ENCODE measurements at regions not wholly inside any gene's neighbourhood (a gene's known extent, or its start where the extent isn't known, plus 50 kb on each side); places are given as distances from the start of the nearest gene placed in this dataset.

DNA sequence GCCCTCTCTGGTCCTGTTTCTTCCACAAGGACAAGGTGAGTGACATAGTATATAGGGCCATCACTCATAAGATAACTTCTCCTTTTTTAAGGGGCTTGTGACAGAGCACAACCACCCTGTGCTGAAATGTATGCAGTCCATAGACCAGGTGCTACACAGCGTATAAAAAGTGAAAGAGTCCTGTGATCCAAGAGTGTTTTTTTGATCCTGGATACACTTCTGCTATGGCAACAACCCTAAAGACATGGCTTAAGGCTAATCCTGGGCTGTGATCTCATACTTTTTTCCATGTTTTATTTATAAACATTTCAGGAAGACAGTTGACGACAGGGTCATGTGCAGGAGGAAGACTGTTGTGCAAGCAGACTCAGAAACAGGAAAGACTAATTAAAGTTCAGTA lies 400.5 kb upstream of the TCF4 start:
- H3K9me3 ChIP-seq = peaks cover 0 to 7% (median 0%) of the 10 kb centered on the region in 4 donors
- TF ChIP-seq POLR2A (IDR thresholded peaks at IDR 0.05; ENCODE audit: low read depth) = no peak
- TF ChIP-seq POLR2AphosphoS5 (IDR thresholded peaks at IDR 0.05) = peak; percentile 53 to 58
- intact Hi-C loops (cut with DNase I) = no loop called here
- WGBS = 11% methylated on average over 2 of the region's 2 CpGs
- H3K27me3 ChIP-seq = no peaks in the 10 kb centered on the region
- H3K36me3 ChIP-seq = no peaks in the 10 kb centered on the region
- peaks cover 0 to 11% (median 5%) of the 10 kb centered on the region in 4 donors for H3K4me1 ChIP-seq
- H3K4me3 ChIP-seq = no peak overlapping the region
- H3K27ac ChIP-seq (replicated peaks in 1 of 4) = no peak overlapping the region
- no peak for DNase-seq (ENCODE audit: extremely low spot score)

- WGBS = 75% methylated on average over 1 of the region's 1 CpG
- no peak for TF ChIP-seq EP300 (IDR thresholded peaks at IDR 0.05)
- TF ChIP-seq, protein P1, sequence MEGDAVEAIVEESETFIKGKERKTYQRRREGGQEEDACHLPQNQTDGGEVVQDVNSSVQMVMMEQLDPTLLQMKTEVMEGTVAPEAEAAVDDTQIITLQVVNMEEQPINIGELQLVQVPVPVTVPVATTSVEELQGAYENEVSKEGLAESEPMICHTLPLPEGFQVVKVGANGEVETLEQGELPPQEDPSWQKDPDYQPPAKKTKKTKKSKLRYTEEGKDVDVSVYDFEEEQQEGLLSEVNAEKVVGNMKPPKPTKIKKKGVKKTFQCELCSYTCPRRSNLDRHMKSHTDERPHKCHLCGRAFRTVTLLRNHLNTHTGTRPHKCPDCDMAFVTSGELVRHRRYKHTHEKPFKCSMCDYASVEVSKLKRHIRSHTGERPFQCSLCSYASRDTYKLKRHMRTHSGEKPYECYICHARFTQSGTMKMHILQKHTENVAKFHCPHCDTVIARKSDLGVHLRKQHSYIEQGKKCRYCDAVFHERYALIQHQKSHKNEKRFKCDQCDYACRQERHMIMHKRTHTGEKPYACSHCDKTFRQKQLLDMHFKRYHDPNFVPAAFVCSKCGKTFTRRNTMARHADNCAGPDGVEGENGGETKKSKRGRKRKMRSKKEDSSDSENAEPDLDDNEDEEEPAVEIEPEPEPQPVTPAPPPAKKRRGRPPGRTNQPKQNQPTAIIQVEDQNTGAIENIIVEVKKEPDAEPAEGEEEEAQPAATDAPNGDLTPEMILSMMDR (IDR thresholded peaks at IDR 0.05) = no peak
- no peak for TF ChIP-seq POLR2A (IDR thresholded peaks at IDR 0.05; ENCODE audit: low read depth)
- no peak for TF ChIP-seq POLR2AphosphoS5 (IDR thresholded peaks at IDR 0.05)
- no peaks in the 10 kb centered on the region for H3K27me3 ChIP-seq
- peaks cover 0 to 7% (median 0%) of the 10 kb centered on the region in 4 donors for H3K9me3 ChIP-seq
- H3K27ac ChIP-seq (replicated peaks in 1 of 4) = peak overlapping the region in 2 of 4 donors; percentile 5 to 22
- H3K36me3 ChIP-seq = no peaks in the 10 kb centered on the region
- no peak for DNase-seq (ENCODE audit: extremely low spot score)
- no peak overlapping the region for H3K4me3 ChIP-seq
- peaks cover 0 to 5% (median 2%) of the 10 kb centered on the region in 4 donors for H3K4me1 ChIP-seq
- intact Hi-C loops (cut with DNase I) = no loop called here
Observed at GRCh38 chr18:55983433-55983832, 395.4 kb upstream of the TCF4 start.

- no peaks in the 10 kb centered on the region for H3K36me3 ChIP-seq
- peak overlapping the region in 2 of 4 donors; percentile 5 to 22 for H3K27ac ChIP-seq (replicated peaks in 1 of 4)
- H3K27me3 ChIP-seq = no peaks in the 10 kb centered on the region
- H3K9me3 ChIP-seq = peaks cover 0 to 7% (median 0%) of the 10 kb centered on the region in 4 donors
- H3K4me1 ChIP-seq = peaks cover 0 to under 1% (median 0%) of the 10 kb centered on the region in 4 donors
- intact Hi-C loops (cut with DNase I) = no loop called here
- WGBS = 63% methylated on average over 3 of the region's 3 CpGs
- DNase-seq (ENCODE audit: extremely low spot score) = no peak
- TF ChIP-seq POLR2A (IDR thresholded peaks at IDR 0.05; ENCODE audit: low read depth) (no peak), POLR2AphosphoS5 (IDR thresholded peaks at IDR 0.05) (no peak), EP300 (IDR thresholded peaks at IDR 0.05) (no peak)
- TF ChIP-seq, protein P1 (IDR thresholded peaks at IDR 0.05) = no peak
- H3K4me3 ChIP-seq = no peak overlapping the region
Observed at GRCh38 chr18:55982992-55983391, 395.0 kb upstream of the TCF4 start.

DNA sequence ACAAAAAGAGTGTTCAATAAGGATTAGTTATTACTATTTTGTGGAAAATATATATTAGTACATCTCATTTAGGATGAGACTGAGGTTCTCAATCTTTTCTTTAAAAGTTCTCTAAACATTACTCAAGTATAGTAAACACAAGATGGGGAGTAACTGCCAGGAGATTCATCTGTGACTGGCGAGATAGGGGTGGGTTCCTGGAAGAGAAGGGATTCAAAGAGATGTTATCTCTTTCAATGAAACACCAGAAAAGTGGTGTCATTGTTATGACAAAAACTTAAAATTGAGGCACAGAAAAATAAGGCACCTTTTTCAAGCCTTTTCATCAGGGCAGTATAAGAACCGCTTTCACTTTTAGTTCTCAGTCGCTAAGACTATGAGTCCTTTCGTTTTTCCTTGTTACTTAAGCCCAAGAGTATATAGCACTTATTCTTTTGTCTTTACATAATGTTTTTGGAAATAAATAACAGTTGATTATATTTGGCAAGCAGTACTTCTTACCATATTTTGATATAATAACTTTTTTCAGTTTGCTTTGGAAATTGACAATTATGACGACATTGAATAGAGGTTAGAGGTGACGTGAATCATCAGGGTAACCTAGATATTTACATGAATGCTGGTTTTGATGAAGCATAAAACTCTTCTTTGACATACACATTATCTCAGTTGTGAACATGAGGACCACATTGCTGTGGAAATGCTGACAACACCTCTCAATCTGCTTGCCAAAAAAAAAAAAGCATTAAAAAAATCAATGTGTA lies 393.9 kb upstream of the TCF4 start:
- no peak overlapping the region for H3K27ac ChIP-seq (replicated peaks in 1 of 4)

DNA sequence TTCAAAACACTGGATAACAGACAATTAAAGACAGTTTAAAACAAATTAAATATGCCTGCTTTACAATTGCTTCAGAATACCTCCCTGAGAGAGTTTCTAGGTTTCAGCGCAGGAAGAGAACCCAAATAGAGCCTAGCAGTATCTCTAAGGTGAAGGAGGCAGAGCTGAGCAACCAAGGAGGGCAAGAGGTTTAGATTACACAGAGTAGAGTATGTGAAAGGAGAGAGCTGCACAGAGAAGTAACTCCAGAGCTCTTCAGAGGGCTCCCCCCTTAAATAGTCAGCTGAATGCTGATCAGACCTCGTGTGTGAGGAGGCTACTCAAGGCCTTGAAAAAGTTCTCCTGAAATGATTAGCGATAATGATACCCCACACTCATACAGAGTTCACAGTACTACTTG lies 386.5 kb upstream of the TCF4 start:
- peaks cover 0 to 4% (median 0%) of the 10 kb centered on the region in 4 donors for H3K9me3 ChIP-seq
- no peaks in the 10 kb centered on the region for H3K27me3 ChIP-seq
- no peaks in the 10 kb centered on the region for H3K4me1 ChIP-seq
- intact Hi-C loops (cut with DNase I) = no loop called here
- H3K36me3 ChIP-seq = no peaks in the 10 kb centered on the region
- DNase-seq (ENCODE audit: extremely low spot score) = peak; percentile 34
- TF ChIP-seq, protein P1 (IDR thresholded peaks at IDR 0.05) = no peak
- no peak for TF ChIP-seq POLR2AphosphoS5 (IDR thresholded peaks at IDR 0.05)
- TF ChIP-seq EP300 (IDR thresholded peaks at IDR 0.05) = no peak
- no peak for TF ChIP-seq POLR2A (IDR thresholded peaks at IDR 0.05; ENCODE audit: low read depth)
- 78% methylated on average over 3 of the region's 3 CpGs for WGBS
- no peak overlapping the region for H3K4me3 ChIP-seq
- no peak overlapping the region for H3K27ac ChIP-seq (replicated peaks in 1 of 4)

More for the DNA sequence above, 393.9 kb upstream of the TCF4 start:
- no peak for DNase-seq (ENCODE audit: extremely low spot score)
- intact Hi-C loops (cut with DNase I) = no loop called here
- Histone ChIP-seq H3K4me3 (no peak overlapping the region), H3K4me1 (no peaks in the 10 kb centered on the region), H3K36me3 (no peaks in the 10 kb centered on the region), H3K27me3 (no peaks in the 10 kb centered on the region), H3K9me3 (peaks cover 0 to 7% (median 0%) of the 10 kb centered on the region in 4 donors)
- 88% methylated on average over 6 of the region's 6 CpGs for WGBS
- TF ChIP-seq, protein P1 (IDR thresholded peaks at IDR 0.05) = no peak
- TF ChIP-seq EP300 (IDR thresholded peaks at IDR 0.05) = no peak
- no peak for TF ChIP-seq POLR2AphosphoS5 (IDR thresholded peaks at IDR 0.05)
- no peak for TF ChIP-seq POLR2A (IDR thresholded peaks at IDR 0.05; ENCODE audit: low read depth)
